ENCODE measurements at regions not wholly inside any gene's neighbourhood (a gene's known extent, or its start where the extent isn't known, plus 50 kb on each side); places are given as distances from the start of the nearest gene placed in this dataset.

DNA sequence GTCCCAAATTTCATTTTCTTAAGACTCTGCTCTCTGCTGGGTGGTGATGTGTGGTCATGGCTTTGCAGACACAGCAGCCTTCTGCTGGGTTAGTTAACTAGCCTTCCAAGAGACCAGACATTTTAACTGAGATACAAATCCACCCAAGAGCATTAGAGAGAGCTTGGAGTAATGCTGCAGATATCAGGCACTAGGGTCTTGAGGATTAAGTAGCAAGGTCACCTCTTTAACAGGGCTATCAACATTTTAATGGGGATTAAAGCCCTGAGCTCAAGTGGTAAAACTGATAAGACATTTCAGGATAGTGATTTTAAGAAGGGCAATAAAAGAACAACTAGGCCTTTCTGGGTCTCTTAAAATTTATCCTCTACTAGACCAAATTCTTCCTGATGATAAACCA is 461.2 kb downstream of the MEIS1 start:
- Histone ChIP-seq H3K9me2 (ENCODE audit: insufficient read depth, low read length) (no peaks in the 10 kb centered on the region), H2AFZ (ENCODE audit: low read depth, low read length) (no peak overlapping the region), H3F3A (ENCODE audit: insufficient read depth, low read length, poor library complexity, severe bottlenecking) (no peaks in the 10 kb centered on the region), H3K27ac (ENCODE audit: low read length) (no peak overlapping the region), H3K27me3 (ENCODE audit: insufficient read depth, low read depth, low read length) (no peaks in the 10 kb centered on the region), H3K4me2 (ENCODE audit: low read length) (no peak overlapping the region), H3K9ac (ENCODE audit: low read length) (no peak overlapping the region), H3K79me2 (replicated peaks; ENCODE audit: insufficient read depth, low read length) (no peaks in the 10 kb centered on the region), H4K20me1 (ENCODE audit: insufficient read depth) (no peaks in the 10 kb centered on the region), H3K9me3 (ENCODE audit: low read length) (no peaks in the 10 kb centered on the region), H3K4me3 (ENCODE audit: low read length) (no peak overlapping the region), H3K36me3 (ENCODE audit: insufficient read depth, low read length) (no peaks in the 10 kb centered on the region)
- TF ChIP-seq, protein P1, sequence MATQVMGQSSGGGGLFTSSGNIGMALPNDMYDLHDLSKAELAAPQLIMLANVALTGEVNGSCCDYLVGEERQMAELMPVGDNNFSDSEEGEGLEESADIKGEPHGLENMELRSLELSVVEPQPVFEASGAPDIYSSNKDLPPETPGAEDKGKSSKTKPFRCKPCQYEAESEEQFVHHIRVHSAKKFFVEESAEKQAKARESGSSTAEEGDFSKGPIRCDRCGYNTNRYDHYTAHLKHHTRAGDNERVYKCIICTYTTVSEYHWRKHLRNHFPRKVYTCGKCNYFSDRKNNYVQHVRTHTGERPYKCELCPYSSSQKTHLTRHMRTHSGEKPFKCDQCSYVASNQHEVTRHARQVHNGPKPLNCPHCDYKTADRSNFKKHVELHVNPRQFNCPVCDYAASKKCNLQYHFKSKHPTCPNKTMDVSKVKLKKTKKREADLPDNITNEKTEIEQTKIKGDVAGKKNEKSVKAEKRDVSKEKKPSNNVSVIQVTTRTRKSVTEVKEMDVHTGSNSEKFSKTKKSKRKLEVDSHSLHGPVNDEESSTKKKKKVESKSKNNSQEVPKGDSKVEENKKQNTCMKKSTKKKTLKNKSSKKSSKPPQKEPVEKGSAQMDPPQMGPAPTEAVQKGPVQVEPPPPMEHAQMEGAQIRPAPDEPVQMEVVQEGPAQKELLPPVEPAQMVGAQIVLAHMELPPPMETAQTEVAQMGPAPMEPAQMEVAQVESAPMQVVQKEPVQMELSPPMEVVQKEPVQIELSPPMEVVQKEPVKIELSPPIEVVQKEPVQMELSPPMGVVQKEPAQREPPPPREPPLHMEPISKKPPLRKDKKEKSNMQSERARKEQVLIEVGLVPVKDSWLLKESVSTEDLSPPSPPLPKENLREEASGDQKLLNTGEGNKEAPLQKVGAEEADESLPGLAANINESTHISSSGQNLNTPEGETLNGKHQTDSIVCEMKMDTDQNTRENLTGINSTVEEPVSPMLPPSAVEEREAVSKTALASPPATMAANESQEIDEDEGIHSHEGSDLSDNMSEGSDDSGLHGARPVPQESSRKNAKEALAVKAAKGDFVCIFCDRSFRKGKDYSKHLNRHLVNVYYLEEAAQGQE (IDR thresholded peaks at IDR 0.05; ENCODE audit: borderline replicate concordance) = no peak
- TF ChIP-seq EP300 (conservative IDR thresholded peaks at IDR 0.05; ENCODE audit: poor library complexity, severe bottlenecking) = no peak

DNA sequence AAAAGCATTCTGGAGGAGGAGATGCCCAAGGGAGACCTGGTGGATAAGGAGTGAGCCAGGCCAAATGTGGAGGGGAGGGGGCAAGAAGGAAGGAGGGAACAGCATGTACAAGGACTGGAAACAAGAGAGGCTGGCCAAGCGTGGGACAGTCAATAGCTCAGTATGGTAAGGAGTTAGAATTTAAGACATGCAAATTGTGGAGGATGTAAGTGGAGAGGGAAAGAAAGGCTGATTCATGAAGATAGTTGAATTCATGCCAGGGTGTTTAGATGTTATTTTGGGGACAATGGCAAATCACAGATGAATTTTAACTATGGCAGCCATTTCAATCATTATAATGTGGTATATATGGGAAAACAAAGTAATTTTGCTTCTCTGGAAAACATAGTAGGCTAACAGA is 462.3 kb downstream of the MEIS1 start:
- Histone ChIP-seq H3K9ac (ENCODE audit: low read length) (no peak overlapping the region), H3K79me2 (replicated peaks; ENCODE audit: insufficient read depth, low read length) (no peaks in the 10 kb centered on the region), H3K27ac (ENCODE audit: low read length) (no peak overlapping the region), H3K9me3 (ENCODE audit: low read length) (no peaks in the 10 kb centered on the region), H3K9me2 (ENCODE audit: insufficient read depth, low read length) (no peaks in the 10 kb centered on the region), H3K4me3 (ENCODE audit: low read length) (no peak overlapping the region), H2AFZ (ENCODE audit: low read depth, low read length) (no peak overlapping the region), H3K4me2 (ENCODE audit: low read length) (no peak overlapping the region), H4K20me1 (ENCODE audit: insufficient read depth) (no peaks in the 10 kb centered on the region), H3K36me3 (ENCODE audit: insufficient read depth, low read length) (no peaks in the 10 kb centered on the region), H3F3A (ENCODE audit: insufficient read depth, low read length, poor library complexity, severe bottlenecking) (no peaks in the 10 kb centered on the region), H3K27me3 (ENCODE audit: insufficient read depth, low read depth, low read length) (no peaks in the 10 kb centered on the region)
- TF ChIP-seq EZH2 (IDR thresholded peaks at IDR 0.05; ENCODE audit: borderline replicate concordance, insufficient read depth, low read length, poor library complexity, severe bottlenecking) (no peak), RAD21 (conservative IDR thresholded peaks at IDR 0.05) (no peak)
- TF ChIP-seq, protein P2, sequence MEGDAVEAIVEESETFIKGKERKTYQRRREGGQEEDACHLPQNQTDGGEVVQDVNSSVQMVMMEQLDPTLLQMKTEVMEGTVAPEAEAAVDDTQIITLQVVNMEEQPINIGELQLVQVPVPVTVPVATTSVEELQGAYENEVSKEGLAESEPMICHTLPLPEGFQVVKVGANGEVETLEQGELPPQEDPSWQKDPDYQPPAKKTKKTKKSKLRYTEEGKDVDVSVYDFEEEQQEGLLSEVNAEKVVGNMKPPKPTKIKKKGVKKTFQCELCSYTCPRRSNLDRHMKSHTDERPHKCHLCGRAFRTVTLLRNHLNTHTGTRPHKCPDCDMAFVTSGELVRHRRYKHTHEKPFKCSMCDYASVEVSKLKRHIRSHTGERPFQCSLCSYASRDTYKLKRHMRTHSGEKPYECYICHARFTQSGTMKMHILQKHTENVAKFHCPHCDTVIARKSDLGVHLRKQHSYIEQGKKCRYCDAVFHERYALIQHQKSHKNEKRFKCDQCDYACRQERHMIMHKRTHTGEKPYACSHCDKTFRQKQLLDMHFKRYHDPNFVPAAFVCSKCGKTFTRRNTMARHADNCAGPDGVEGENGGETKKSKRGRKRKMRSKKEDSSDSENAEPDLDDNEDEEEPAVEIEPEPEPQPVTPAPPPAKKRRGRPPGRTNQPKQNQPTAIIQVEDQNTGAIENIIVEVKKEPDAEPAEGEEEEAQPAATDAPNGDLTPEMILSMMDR (IDR thresholded peaks at IDR 0.05; ENCODE audit: poor library complexity, severe bottlenecking) = no peak

DNA sequence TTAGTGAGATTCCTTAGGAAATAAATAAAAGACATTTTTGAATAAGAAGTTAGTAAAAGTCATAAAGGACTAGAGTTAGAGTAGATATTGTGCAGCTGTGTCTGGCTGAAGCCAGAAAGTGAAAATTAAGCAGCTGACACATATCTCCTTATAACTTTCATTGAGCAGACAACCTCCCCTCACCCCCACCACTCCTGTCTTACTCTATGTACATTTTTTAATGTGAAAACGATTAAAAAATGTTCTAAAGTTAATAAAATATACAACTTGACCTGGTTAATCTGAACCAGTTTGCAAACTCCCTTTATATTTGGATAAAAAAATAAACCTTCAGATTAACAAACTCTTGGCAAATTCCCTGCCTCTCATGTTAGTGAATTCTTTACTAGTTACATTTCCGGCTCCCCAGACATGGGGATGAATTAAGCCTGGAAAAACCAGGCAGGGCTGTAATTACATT is 462.8 kb downstream of the MEIS1 start:
- H3K27ac ChIP-seq (ENCODE audit: low read length) = no peak overlapping the region
- H3K9ac ChIP-seq (ENCODE audit: low read length) = no peak overlapping the region
- H3K27me3 ChIP-seq (ENCODE audit: insufficient read depth, low read depth, low read length) = no peaks in the 10 kb centered on the region
- no peaks in the 10 kb centered on the region for H4K20me1 ChIP-seq (ENCODE audit: insufficient read depth)
- H3K9me3 ChIP-seq (ENCODE audit: low read length) = no peaks in the 10 kb centered on the region
- no peaks in the 10 kb centered on the region for H3K79me2 ChIP-seq (replicated peaks; ENCODE audit: insufficient read depth, low read length)
- no peaks in the 10 kb centered on the region for H3K9me2 ChIP-seq (ENCODE audit: insufficient read depth, low read length)
- H3K4me3 ChIP-seq (ENCODE audit: low read length) = no peak overlapping the region
- no peak overlapping the region for H2AFZ ChIP-seq (ENCODE audit: low read depth, low read length)
- H3K36me3 ChIP-seq (ENCODE audit: insufficient read depth, low read length) = no peaks in the 10 kb centered on the region
- no peak overlapping the region for H3K4me2 ChIP-seq (ENCODE audit: low read length)
- H3F3A ChIP-seq (ENCODE audit: insufficient read depth, low read length, poor library complexity, severe bottlenecking) = no peaks in the 10 kb centered on the region
- TF ChIP-seq, protein P2 (IDR thresholded peaks at IDR 0.05; ENCODE audit: poor library complexity, severe bottlenecking) = no peak
- TF ChIP-seq SMC3 (conservative IDR thresholded peaks at IDR 0.05; ENCODE audit: poor library complexity) (no peak), EP300 (conservative IDR thresholded peaks at IDR 0.05; ENCODE audit: poor library complexity, severe bottlenecking) (no peak), POLR2AphosphoS5 (IDR thresholded peaks at IDR 0.05) (no peak), RAD21 (conservative IDR thresholded peaks at IDR 0.05) (no peak), TAF1 (IDR thresholded peaks at IDR 0.05; ENCODE audit: low read depth) (no peak), MXI1 (conservative IDR thresholded peaks at IDR 0.05; ENCODE audit: poor library complexity, severe bottlenecking) (no peak), EZH2 (IDR thresholded peaks at IDR 0.05; ENCODE audit: borderline replicate concordance, insufficient read depth, low read length, poor library complexity, severe bottlenecking) (no peak)
- TF ChIP-seq, protein P1 (IDR thresholded peaks at IDR 0.05; ENCODE audit: borderline replicate concordance) = no peak
